ENCODE measurements at regions not wholly inside any gene's neighbourhood (a gene's known extent, or its start where the extent isn't known, plus 50 kb on each side); places are given as distances from the start of the nearest gene placed in this dataset.

GRCh38 chrX:128106630-128107029, 54.4 kb upstream of the ACTRT1 start:
- ATAC-seq (ENCODE audit: low read depth in 2 of 2) (no peak), DNase-seq (peak in 1 of 3 donors; percentile 6)
- Mint-ChIP-seq H3K36me3 (no peaks in the 10 kb centered on the region), H3K27ac (no peak overlapping the region), H3K27me3 (no peaks in the 10 kb centered on the region), H3K9me3 (peaks cover 0 to 6% (median 0%) of the 10 kb centered on the region in 7 donors), H3K4me1 (no peaks in the 10 kb centered on the region), H3K4me3 (no peak overlapping the region)
- Histone ChIP-seq H3K9me3 (ENCODE audit: control insufficient read depth in 2 of 2, low read length in 2 of 2) (no peaks in the 10 kb centered on the region), H3K27ac (ENCODE audit: insufficient read depth, low read length, poor library complexity, severe bottlenecking) (no peak overlapping the region), H3K36me3 (ENCODE audit: control insufficient read depth, insufficient read depth, low read length) (no peaks in the 10 kb centered on the region), H3K27me3 (ENCODE audit: control insufficient read depth, insufficient read depth, low read length) (no peaks in the 10 kb centered on the region), H3K4me1 (ENCODE audit: control insufficient read depth, insufficient read depth, low read length, poor library complexity, severe bottlenecking) (no peaks in the 10 kb centered on the region), H3K4me3 (ENCODE audit: low read depth, low read length) (no peak overlapping the region)

GRCh38 chrX:128105659-128106058, 53.5 kb upstream of the ACTRT1 start:
- H3K36me3 Mint-ChIP-seq = no peaks in the 10 kb centered on the region
- Histone ChIP-seq H3K4me3 (ENCODE audit: low read depth, low read length) (no peak overlapping the region), H3K27ac (ENCODE audit: insufficient read depth, low read length, poor library complexity, severe bottlenecking) (no peak overlapping the region), H3K36me3 (ENCODE audit: control insufficient read depth, insufficient read depth, low read length) (no peaks in the 10 kb centered on the region), H3K4me1 (ENCODE audit: control insufficient read depth, insufficient read depth, low read length, poor library complexity, severe bottlenecking) (no peaks in the 10 kb centered on the region), H3K27me3 (ENCODE audit: control insufficient read depth, insufficient read depth, low read length) (no peaks in the 10 kb centered on the region), H3K9me3 (ENCODE audit: control insufficient read depth in 2 of 2, low read length in 2 of 2) (no peaks in the 10 kb centered on the region)
- no peak for ATAC-seq (ENCODE audit: low read depth in 2 of 2)
- no peaks in the 10 kb centered on the region for H3K4me1 Mint-ChIP-seq
- peaks cover 0 to 4% (median 0%) of the 10 kb centered on the region in 7 donors for H3K9me3 Mint-ChIP-seq
- no peak for DNase-seq
- H3K27ac Mint-ChIP-seq = no peak overlapping the region
- H3K27me3 Mint-ChIP-seq = no peaks in the 10 kb centered on the region
- H3K4me3 Mint-ChIP-seq = no peak overlapping the region
